ENCODE measurements at regions not wholly inside any gene's neighbourhood (a gene's known extent, or its start where the extent isn't known, plus 50 kb on each side); places are given as distances from the start of the nearest gene placed in this dataset.

GRCh38 chr12:98317939-98318899 lies 197.2 kb upstream of the TMPO start:
- no peak for TF ChIP-seq CTCF (IDR thresholded peaks at IDR 0.05)
- no peak for TF ChIP-seq POLR2A (IDR thresholded peaks at IDR 0.05)

Data from adrenal gland (tissue), 5 donors.